Endothelial cell of umbilical vein (primary cell): ENCODE measurements at regions not wholly inside any gene's neighbourhood (a gene's known extent, or its start where the extent isn't known, plus 50 kb on each side); places are given as distances from the start of the nearest gene placed in this dataset.

Source experiments
- BruUV-seq: library from RNA; stranded (reverse); fragments of 400-500 nt; replicated peaks from 2 replicates; lab custom pipeline; 2021; lab: Mats Ljungman, UMichigan
- CTCF ChIA-PET: fragments of 300-600, 350-600 bp; sonication (Branson Sonifier 250); formaldehyde crosslinking; loops from one replicate; lab custom pipeline; 2021; ENCODE audit warnings: antibody characterized with exemption, inconsistent platforms; lab: Charles Lee
- POLR2A ChIA-PET: fragments of 300-600, 350-600 bp; sonication (Branson Sonifier 250); formaldehyde crosslinking; loops from one replicate; lab custom pipeline; 2021; ENCODE audit warnings: antibody characterized with exemption, inconsistent platforms; lab: Charles Lee
- DNase-seq: peaks from one replicate; pipeline ENCODE4 v3.0.0-alpha.2; 2011; ENCODE audit warnings: low read depth, low spot score
- FAIRE-seq: peaks from 2 replicates; lab custom pipeline; 2011; peaks lifted over from hg19 to GRCh38; lab: Jason Lieb, UNC
- H2AFZ ChIP-seq: 2 replicates; pipeline ENCODE4 v1.6.0; 2012; ENCODE audit warnings: low read depth, low read length, control low read depth, inconsistent platforms
- H3K27ac ChIP-seq: 2 replicates; pipeline ENCODE4 v1.5.1; 2011; ENCODE audit warnings: low read depth, mild to moderate bottlenecking, control low read depth, low read length, moderate library complexity; ENCODE audit not compliant: insufficient read depth
- H3K27me3 ChIP-seq, 2 experiments: 2 replicates each; pipeline versions ENCODE4 v1.6.0 to v1.6.1; 2011; ENCODE audit warnings: low read length in 2 of 2, mixed read lengths in 1 of 2; ENCODE audit not compliant: control insufficient read depth in 2 of 2, insufficient read depth in 2 of 2
- H3K36me3 ChIP-seq, 2 experiments: 2 replicates in 1 of 2; 3 replicates in 1 of 2; pipeline ENCODE4 v1.5.1; 2011; ENCODE audit warnings: low read length in 2 of 2, mild to moderate bottlenecking in 1 of 2, moderate library complexity in 1 of 2; ENCODE audit not compliant: control insufficient read depth in 2 of 2, insufficient read depth in 2 of 2; ENCODE audit errors: extremely low read depth in 1 of 2
- H3K4me1 ChIP-seq: 3 replicates; pipeline ENCODE4 v1.5.1; 2011; ENCODE audit warnings: mild to moderate bottlenecking, low read length; ENCODE audit not compliant: control insufficient read depth, insufficient read depth; ENCODE audit errors: extremely low read depth
- H3K4me2 ChIP-seq: 2 replicates; pipeline ENCODE4 v1.6.1; 2011; ENCODE audit warnings: low read length, control low read depth, mixed read lengths; ENCODE audit not compliant: insufficient read depth
- H3K4me3 ChIP-seq, 3 experiments: fragments of 200-600 bp in 1 of 3; sonication (generic), shearing (Covaris generic) in 1 of 3; replicated peaks in 1 of 3; 2 replicates each; pipeline ENCODE4 v1.5.1; 2011 to 2016; ENCODE audit warnings: control low read depth in 3 of 3, low read length in 3 of 3, mild to moderate bottlenecking in 2 of 3, inconsistent platforms in 1 of 3, low read depth in 1 of 3, moderate library complexity in 1 of 3; ENCODE audit not compliant: insufficient read depth in 1 of 3
- H3K79me2 ChIP-seq: 2 replicates; pipeline ENCODE4 v1.6.0; 2012; ENCODE audit warnings: low read length, inconsistent platforms; ENCODE audit not compliant: control insufficient read depth, insufficient read depth
- H3K9ac ChIP-seq: replicated peaks from 2 replicates; pipeline ENCODE3; 2011; ENCODE audit warnings: low read length, control low read depth; ENCODE audit not compliant: insufficient read depth; ENCODE audit errors: extremely low read depth
- H3K9me1 ChIP-seq: replicated peaks from 3 replicates; pipeline ENCODE4 v1.6.0; 2011; ENCODE audit warnings: mild to moderate bottlenecking, low read length; ENCODE audit not compliant: control insufficient read depth, insufficient read depth; ENCODE audit errors: extremely low read depth
- H3K9me3 ChIP-seq: replicated peaks from 2 replicates; pipeline ENCODE4 v1.5.1; 2012; ENCODE audit warnings: low read length, inconsistent platforms; ENCODE audit not compliant: control insufficient read depth, insufficient read depth
- H4K20me1 ChIP-seq: replicated peaks from 2 replicates; pipeline ENCODE3; 2011; ENCODE audit warnings: mild to moderate bottlenecking, low read length; ENCODE audit not compliant: control insufficient read depth, insufficient read depth; ENCODE audit errors: extremely low read depth
- CTCF ChIP-seq, 2 donors: IDR thresholded peaks; 1 replicate in 1 of 2; 2 replicates in 1 of 2; pipeline ENCODE4 v1.5.1; 2011; ENCODE audit warnings: low read length in 2 of 2, mild to moderate bottlenecking in 2 of 2, moderate library complexity in 2 of 2, control low read depth in 1 of 2, inconsistent platforms in 1 of 2, low read depth in 1 of 2; ENCODE audit not compliant: insufficient read depth in 1 of 2; ENCODE audit errors: extremely low read depth in 1 of 2
- EZH2 ChIP-seq: IDR thresholded peaks from 2 replicates; pipeline ENCODE4 v1.6.1; 2012; ENCODE audit warnings: borderline replicate concordance, low read depth, mild to moderate bottlenecking, moderate library complexity, low read length, inconsistent platforms; ENCODE audit not compliant: severe bottlenecking
- FOS ChIP-seq: IDR thresholded peaks from 2 replicates; pipeline ENCODE4 v1.6.1; 2011; ENCODE audit warnings: mild to moderate bottlenecking, low read length, moderate library complexity, borderline replicate concordance; ENCODE audit not compliant: insufficient read depth
- GATA2 ChIP-seq: IDR thresholded peaks from 2 replicates; pipeline ENCODE4 v1.7.0; 2011; ENCODE audit warnings: low read depth, mild to moderate bottlenecking, moderate library complexity, mixed read lengths, low read length; ENCODE audit not compliant: insufficient read length, insufficient read depth
- JUN ChIP-seq: IDR thresholded peaks from 2 replicates; pipeline ENCODE4 v1.6.1; 2011; ENCODE audit warnings: borderline replicate concordance, low read depth; ENCODE audit not compliant: insufficient read length, insufficient read depth
- MAX ChIP-seq: IDR thresholded peaks from 2 replicates; pipeline ENCODE4 v1.6.1; 2011; ENCODE audit not compliant: insufficient read depth, insufficient read length
- MYC ChIP-seq: IDR thresholded peaks from one replicate; pipeline ENCODE4 v1.6.1; 2011; ENCODE audit warnings: mild to moderate bottlenecking, low read depth, low read length
- POLR2A ChIP-seq: IDR thresholded peaks from 2 replicates; pipeline ENCODE4 v1.6.1; 2012; ENCODE audit warnings: low read depth, mild to moderate bottlenecking, control low read depth, low read length
- POLR2AphosphoS5 ChIP-seq: IDR thresholded peaks from 2 replicates; pipeline ENCODE4 v1.6.1; 2012; ENCODE audit warnings: low read depth, mild to moderate bottlenecking, control low read depth, low read length, moderate library complexity; ENCODE audit not compliant: insufficient read depth
- dilution Hi-C: fragments of 300-500 bp; cut with MboI; formaldehyde crosslinking; loops from one replicate; pipeline ENCODE4 v1.15.0; 2019; ENCODE audit warnings: low sequenced_read_pairs; ENCODE audit not compliant: extremely low pct_ligation_motif_present
- intact Hi-C: fragments of 100-400 bp; cut with micrococcal nuclease; formaldehyde crosslinking; loops from one replicate; pipeline ENCODE4 v1.10.0; 2022

- DNase-seq: no peak
- TF ChIP-seq CTCF (IDR thresholded peaks at IDR 0.05; ENCODE audit: extremely low read depth in 1 of 2, insufficient read depth in 1 of 2, low read depth in 1 of 2, low read length in 2 of 2) (no peak), MYC (no peak), POLR2AphosphoS5 (no peak), MAX (no peak), GATA2 (no peak), EZH2 (no peak), POLR2A (no peak), FOS (no peak), JUN (no peak)
- dilution Hi-C loops: no loop called here
- Histone ChIP-seq H3K4me2 (no peak overlapping the region), H3K36me3 (peaks cover 0 to 3% of the 10 kb centered on the region in 2 experiments), H3K27me3 (no peaks in the 10 kb centered on the region), H3K9ac (no peak overlapping the region), H3K79me2 (no peaks in the 10 kb centered on the region), H3K9me3 (no peaks in the 10 kb centered on the region), H2AFZ (no peak overlapping the region), H3K4me1 (no peaks in the 10 kb centered on the region), H3K9me1 (no peaks in the 10 kb centered on the region), H4K20me1 (no peaks in the 10 kb centered on the region), H3K4me3 (no peak overlapping the region), H3K27ac (no peak overlapping the region)
- ChIA-PET CTCF (no interaction called here), POLR2A (no interaction called here)
- BruUV-seq: no TSS peak
- no peak for FAIRE-seq
- intact Hi-C loops: no loop called here
Measured at GRCh38 chr22:49590851-49591445, 236.7 kb downstream of the BRD1 start.
